ENCODE measurements at regions not wholly inside any gene's neighbourhood (a gene's known extent, or its start where the extent isn't known, plus 50 kb on each side); places are given as distances from the start of the nearest gene placed in this dataset.

- TF ChIP-seq CTCF (IDR thresholded peaks at IDR 0.05) (no peak), POLR2A (IDR thresholded peaks at IDR 0.05) (no peak)
Observed at GRCh38 chr5:44868541-44868940, 59.8 kb downstream of the MRPS30 start.

Data from heart left ventricle (tissue), 13 donors.